Astrocyte (in vitro differentiated cells and primary cell): ENCODE measurements at regions not wholly inside any gene's neighbourhood (a gene's known extent, or its start where the extent isn't known, plus 50 kb on each side); places are given as distances from the start of the nearest gene placed in this dataset.

Experiments used
- DNase-seq: peaks from one replicate; pipeline ENCODE4 v3.0.0-alpha.2; 2010; ENCODE audit warnings: low read depth
- FAIRE-seq: peaks from 2 replicates; lab custom pipeline; 2011; peaks lifted over from hg19 to GRCh38; lab: Jason Lieb, UNC
- H2AFZ ChIP-seq: 2 replicates; pipeline ENCODE4 v1.6.0; 2012; ENCODE audit warnings: low read depth, low read length, inconsistent platforms
- H3K27ac ChIP-seq: 2 replicates; pipeline ENCODE4 v1.5.1; 2011; ENCODE audit warnings: low read depth, low read length, inconsistent platforms
- H3K27me3 ChIP-seq: 2 replicates; pipeline ENCODE4 v1.6.0; 2011; ENCODE audit warnings: low read length, inconsistent platforms; ENCODE audit not compliant: insufficient read depth
- H3K36me3 ChIP-seq: 2 replicates; pipeline ENCODE4 v1.5.1; 2011; ENCODE audit warnings: low read length, inconsistent platforms; ENCODE audit not compliant: insufficient read depth
- H3K4me1 ChIP-seq: 2 replicates; pipeline ENCODE4 v1.5.1; 2011; ENCODE audit warnings: low read length, inconsistent platforms; ENCODE audit not compliant: insufficient read depth
- H3K4me2 ChIP-seq: 2 replicates; pipeline ENCODE4 v1.6.0; 2012; ENCODE audit warnings: low read length, inconsistent platforms
- H3K4me3 ChIP-seq: 2 replicates; pipeline ENCODE4 v1.5.1; 2011; ENCODE audit warnings: low read depth, mild to moderate bottlenecking, low read length, inconsistent platforms; ENCODE audit not compliant: insufficient read depth
- H3K79me2 ChIP-seq: 2 replicates; pipeline ENCODE4 v1.6.0; 2012; ENCODE audit warnings: mild to moderate bottlenecking, low read length, inconsistent platforms; ENCODE audit not compliant: insufficient read depth
- H3K9ac ChIP-seq: 2 replicates; pipeline ENCODE4 v1.6.0; 2012; ENCODE audit warnings: mild to moderate bottlenecking, low read length, inconsistent platforms
- H3K9me3 ChIP-seq: 2 replicates; pipeline ENCODE4 v1.5.1; 2012; ENCODE audit warnings: low read depth, mild to moderate bottlenecking, low read length, inconsistent platforms; ENCODE audit not compliant: insufficient read depth
- H4K20me1 ChIP-seq: 2 replicates; pipeline ENCODE4 v1.6.0; 2012; ENCODE audit warnings: low read length, inconsistent platforms; ENCODE audit not compliant: insufficient read depth
- H3K27ac Mint-ChIP-seq: one replicate; pipeline ENCODE4 v1.8.0; 2021; ENCODE audit warnings: mild to moderate bottlenecking, mixed read lengths; ENCODE audit not compliant: unreplicated experiment
- H3K27me3 Mint-ChIP-seq: one replicate; pipeline ENCODE4 v1.8.0; 2021; ENCODE audit warnings: low read depth, mixed read lengths; ENCODE audit not compliant: unreplicated experiment
- H3K36me3 Mint-ChIP-seq: one replicate; pipeline ENCODE4 v1.8.0; 2021; ENCODE audit warnings: low read depth, mixed read lengths; ENCODE audit not compliant: unreplicated experiment
- H3K4me1 Mint-ChIP-seq: one replicate; pipeline ENCODE4 v1.8.0; 2021; ENCODE audit warnings: low read depth, mixed read lengths; ENCODE audit not compliant: unreplicated experiment
- H3K4me3 Mint-ChIP-seq: one replicate; pipeline ENCODE4 v1.8.0; 2021; ENCODE audit warnings: mild to moderate bottlenecking, moderate library complexity, mixed read lengths; ENCODE audit not compliant: unreplicated experiment
- H3K9me3 Mint-ChIP-seq: one replicate; pipeline ENCODE4 v1.8.0; 2021; ENCODE audit warnings: mild to moderate bottlenecking, mixed read lengths; ENCODE audit not compliant: unreplicated experiment
- EZH2 ChIP-seq: IDR thresholded peaks from 2 replicates; pipeline ENCODE4 v1.6.1; 2012; ENCODE audit warnings: mild to moderate bottlenecking, low read length, inconsistent platforms; ENCODE audit not compliant: insufficient read depth
- TF ChIP-seq, protein P1 (sequence below): IDR thresholded peaks from 2 replicates; pipeline ENCODE4 v1.5.1; 2011; ENCODE audit warnings: low read depth, mild to moderate bottlenecking, inconsistent platforms, low read length, moderate library complexity; ENCODE audit not compliant: insufficient read depth

DNA sequence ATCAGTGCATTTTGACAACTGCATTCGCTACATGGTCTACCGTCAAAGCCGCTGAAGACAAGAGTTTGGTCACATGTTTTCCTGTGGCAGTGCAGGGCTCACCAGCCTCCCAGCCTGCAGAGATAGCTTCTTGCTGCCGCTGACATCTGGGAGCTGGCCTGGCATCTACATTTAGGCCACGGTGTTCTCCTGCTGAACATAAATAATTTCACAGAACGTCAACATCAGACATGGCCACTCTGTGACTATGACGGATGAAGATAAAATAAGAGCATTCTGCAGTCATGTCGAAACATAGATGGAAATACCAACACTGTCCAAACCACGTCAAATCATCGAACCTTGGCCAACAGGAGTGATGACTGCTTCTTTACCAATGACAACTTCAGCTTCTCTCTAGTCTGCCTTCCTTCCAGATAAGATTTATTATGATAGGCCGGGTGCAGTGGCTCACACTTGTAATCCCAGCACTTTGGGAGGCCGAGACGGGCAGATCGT, 91.2 kb downstream of the TNFAIP2 start:
- Mint-ChIP-seq H3K27ac (no peak overlapping the region), H3K9me3 (no peaks in the 10 kb centered on the region), H3K27me3 (peaks cover 36% of the 10 kb centered on the region), H3K4me3 (no peak overlapping the region), H3K4me1 (no peaks in the 10 kb centered on the region), H3K36me3 (peaks cover 2% of the 10 kb centered on the region)
- Histone ChIP-seq H3K27ac (no peak overlapping the region), H3K79me2 (no peaks in the 10 kb centered on the region), H2AFZ (no peak overlapping the region), H3K9me3 (peaks cover 5% of the 10 kb centered on the region), H3K27me3 (peaks cover 22% of the 10 kb centered on the region), H3K36me3 (no peaks in the 10 kb centered on the region), H3K4me1 (no peaks in the 10 kb centered on the region), H3K9ac (no peak overlapping the region), H3K4me3 (no peak overlapping the region), H4K20me1 (no peaks in the 10 kb centered on the region), H3K4me2 (no peak overlapping the region)
- DNase-seq, result no peak
- FAIRE-seq, result no peak
- TF ChIP-seq EZH2, result no peak
- TF ChIP-seq, protein P1, sequence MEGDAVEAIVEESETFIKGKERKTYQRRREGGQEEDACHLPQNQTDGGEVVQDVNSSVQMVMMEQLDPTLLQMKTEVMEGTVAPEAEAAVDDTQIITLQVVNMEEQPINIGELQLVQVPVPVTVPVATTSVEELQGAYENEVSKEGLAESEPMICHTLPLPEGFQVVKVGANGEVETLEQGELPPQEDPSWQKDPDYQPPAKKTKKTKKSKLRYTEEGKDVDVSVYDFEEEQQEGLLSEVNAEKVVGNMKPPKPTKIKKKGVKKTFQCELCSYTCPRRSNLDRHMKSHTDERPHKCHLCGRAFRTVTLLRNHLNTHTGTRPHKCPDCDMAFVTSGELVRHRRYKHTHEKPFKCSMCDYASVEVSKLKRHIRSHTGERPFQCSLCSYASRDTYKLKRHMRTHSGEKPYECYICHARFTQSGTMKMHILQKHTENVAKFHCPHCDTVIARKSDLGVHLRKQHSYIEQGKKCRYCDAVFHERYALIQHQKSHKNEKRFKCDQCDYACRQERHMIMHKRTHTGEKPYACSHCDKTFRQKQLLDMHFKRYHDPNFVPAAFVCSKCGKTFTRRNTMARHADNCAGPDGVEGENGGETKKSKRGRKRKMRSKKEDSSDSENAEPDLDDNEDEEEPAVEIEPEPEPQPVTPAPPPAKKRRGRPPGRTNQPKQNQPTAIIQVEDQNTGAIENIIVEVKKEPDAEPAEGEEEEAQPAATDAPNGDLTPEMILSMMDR, result no peak

GRCh38 chr14:103216399-103216798, 93.1 kb downstream of the TNFAIP2 start:
- TF ChIP-seq, protein P1, result no peak
- no peak for TF ChIP-seq EZH2
- no peak for DNase-seq
- Histone ChIP-seq H3K79me2 (no peaks in the 10 kb centered on the region), H3K36me3 (no peaks in the 10 kb centered on the region), H3K4me2 (no peak overlapping the region), H4K20me1 (no peaks in the 10 kb centered on the region), H3K27ac (no peak overlapping the region), H3K9me3 (peaks cover 5% of the 10 kb centered on the region), H3K4me1 (no peaks in the 10 kb centered on the region), H2AFZ (no peak overlapping the region), H3K27me3 (peaks cover 28% of the 10 kb centered on the region), H3K4me3 (no peak overlapping the region), H3K9ac (no peak overlapping the region)
- Mint-ChIP-seq H3K9me3 (no peaks in the 10 kb centered on the region), H3K27ac (no peak overlapping the region), H3K4me1 (no peaks in the 10 kb centered on the region), H3K27me3 (peaks cover 42% of the 10 kb centered on the region), H3K4me3 (no peak overlapping the region), H3K36me3 (peaks cover 2% of the 10 kb centered on the region)
- FAIRE-seq, result no peak

GRCh38 chr14:103216857-103217256, 93.6 kb downstream of the TNFAIP2 start:
- Histone ChIP-seq H3K4me3 (no peak overlapping the region), H3K9ac (no peak overlapping the region), H3K4me2 (no peak overlapping the region), H3K9me3 (peaks cover 5% of the 10 kb centered on the region), H3K27ac (no peak overlapping the region), H3K27me3 (peaks cover 33% of the 10 kb centered on the region), H2AFZ (no peak overlapping the region), H3K4me1 (no peaks in the 10 kb centered on the region), H4K20me1 (no peaks in the 10 kb centered on the region), H3K36me3 (no peaks in the 10 kb centered on the region), H3K79me2 (no peaks in the 10 kb centered on the region)
- Mint-ChIP-seq H3K9me3 (no peaks in the 10 kb centered on the region), H3K4me3 (no peak overlapping the region), H3K27ac (no peak overlapping the region), H3K27me3 (peaks cover 46% of the 10 kb centered on the region), H3K4me1 (no peaks in the 10 kb centered on the region), H3K36me3 (peaks cover 2% of the 10 kb centered on the region)
- no peak for FAIRE-seq
- no peak for DNase-seq
- TF ChIP-seq EZH2, result no peak
- TF ChIP-seq, protein P1, result no peak
